ENCODE measurements at regions not wholly inside any gene's neighbourhood (a gene's known extent, or its start where the extent isn't known, plus 50 kb on each side); places are given as distances from the start of the nearest gene placed in this dataset.

GRCh38 chr16:77591347-77591746 is 131.0 kb upstream of the NUDT7 start:
- TF ChIP-seq REST (IDR thresholded peaks at IDR 0.05; ENCODE audit: insufficient read depth in 1 of 2, low read depth in 2 of 2, low read length in 2 of 2) (no peak), FOXP2 (optimal IDR thresholded peaks at IDR 0.05; ENCODE audit: borderline replicate concordance, extremely low read depth, extremely low read length, insufficient read depth) (no peak), SIN3A (IDR thresholded peaks at IDR 0.05; ENCODE audit: borderline replicate concordance, insufficient read depth, low read length) (no peak), POLR2AphosphoS5 (IDR thresholded peaks at IDR 0.05; ENCODE audit: low read depth, low read length) (no peak), TAF1 (IDR thresholded peaks at IDR 0.05; ENCODE audit: borderline replicate concordance, insufficient read depth, low read length) (no peak)

GRCh38 chr16:77592021-77592420 is 130.3 kb upstream of the NUDT7 start:
- TF ChIP-seq SIN3A (IDR thresholded peaks at IDR 0.05; ENCODE audit: borderline replicate concordance, insufficient read depth, low read length) (no peak), FOXP2 (optimal IDR thresholded peaks at IDR 0.05; ENCODE audit: borderline replicate concordance, extremely low read depth, extremely low read length, insufficient read depth) (no peak), TAF1 (IDR thresholded peaks at IDR 0.05; ENCODE audit: borderline replicate concordance, insufficient read depth, low read length) (no peak), POLR2AphosphoS5 (IDR thresholded peaks at IDR 0.05; ENCODE audit: low read depth, low read length) (no peak), REST (IDR thresholded peaks at IDR 0.05; ENCODE audit: insufficient read depth in 1 of 2, low read depth in 2 of 2, low read length in 2 of 2) (no peak)

- TF ChIP-seq POLR2AphosphoS5 (IDR thresholded peaks at IDR 0.05; ENCODE audit: low read depth, low read length) = no peak
- TF ChIP-seq SIN3A (IDR thresholded peaks at IDR 0.05; ENCODE audit: borderline replicate concordance, insufficient read depth, low read length) = no peak
- no peak for TF ChIP-seq REST (IDR thresholded peaks at IDR 0.05; ENCODE audit: insufficient read depth in 1 of 2, low read depth in 2 of 2, low read length in 2 of 2)
- TF ChIP-seq FOXP2 (optimal IDR thresholded peaks at IDR 0.05; ENCODE audit: borderline replicate concordance, extremely low read depth, extremely low read length, insufficient read depth) = no peak
Observed at GRCh38 chr16:77594057-77594456, 128.3 kb upstream of the NUDT7 start.

GRCh38 chr16:77594799-77595596 is 127.3 kb upstream of the NUDT7 start:
- TF ChIP-seq POLR2AphosphoS5 (IDR thresholded peaks at IDR 0.05; ENCODE audit: low read depth, low read length) (no peak), TAF1 (IDR thresholded peaks at IDR 0.05; ENCODE audit: borderline replicate concordance, insufficient read depth, low read length) (no peak), SIN3A (IDR thresholded peaks at IDR 0.05; ENCODE audit: borderline replicate concordance, insufficient read depth, low read length) (no peak), FOXP2 (optimal IDR thresholded peaks at IDR 0.05; ENCODE audit: borderline replicate concordance, extremely low read depth, extremely low read length, insufficient read depth) (no peak), REST (IDR thresholded peaks at IDR 0.05; ENCODE audit: insufficient read depth in 1 of 2, low read depth in 2 of 2, low read length in 2 of 2) (no peak)
